NCI-H510A (cell line): ENCODE measurements at regions not wholly inside any gene's neighbourhood (a gene's known extent, or its start where the extent isn't known, plus 50 kb on each side); places are given as distances from the start of the nearest gene placed in this dataset.
"Not testable (repeated sequence)": the region's sequence is repeated elsewhere in the genome, so short reads cannot be mapped to it uniquely, and the experiment has no call there.

Experiments used
- DNase-seq: peaks from one replicate; lab custom pipeline; 2025; lab: John Stamatoyannopoulos, UW

- DNase-seq, result no peak
These were observed 446.6 kb downstream of the KCNJ18 start for GRCh38 chr17:22138861-22139469.

GRCh38 chr17:22142091-22142490 is 449.8 kb downstream of the KCNJ18 start:
- no peak for DNase-seq

GRCh38 chr17:22145605-22146178 is 453.4 kb downstream of the KCNJ18 start:
- no peak for DNase-seq

- DNase-seq, result no peak
These were observed 466.0 kb downstream of the KCNJ18 start for GRCh38 chr17:22158364-22158763.

- DNase-seq, result no peak
These were observed 469.1 kb downstream of the KCNJ18 start for GRCh38 chr17:22161376-22161775.

GRCh38 chr17:22171631-22172030 is 479.3 kb downstream of the KCNJ18 start:
- no peak for DNase-seq

- no peak for DNase-seq
These were observed 500.8 kb downstream of the KCNJ18 start for GRCh38 chr17:22193113-22193512.

- not testable (repeated sequence) for DNase-seq
These were observed 507.9 kb downstream of the KCNJ18 start for GRCh38 chr17:22200187-22200586.

GRCh38 chr17:22202702-22203101 is 510.4 kb downstream of the KCNJ18 start:
- DNase-seq, result no peak

- DNase-seq, result no peak
These were observed 510.9 kb downstream of the KCNJ18 start for GRCh38 chr17:22203208-22203715.

GRCh38 chr17:22204076-22204475 is 511.8 kb downstream of the KCNJ18 start:
- not testable (repeated sequence) for DNase-seq

GRCh38 chr17:22210212-22210611 is 517.9 kb downstream of the KCNJ18 start:
- not testable (repeated sequence) for DNase-seq

- DNase-seq, result not testable (repeated sequence)
These were observed 520.8 kb downstream of the KCNJ18 start for GRCh38 chr17:22213169-22213568.

- DNase-seq, result no peak
These were observed 524.8 kb downstream of the KCNJ18 start for GRCh38 chr17:22217135-22217534.

- DNase-seq, result no peak
These were observed 529.0 kb downstream of the KCNJ18 start for GRCh38 chr17:22221344-22221743.

- DNase-seq, result not testable (repeated sequence)
These were observed 534.2 kb downstream of the KCNJ18 start for GRCh38 chr17:22226477-22226876.

GRCh38 chr17:22226932-22227331 is 534.6 kb downstream of the KCNJ18 start:
- not testable (repeated sequence) for DNase-seq

- DNase-seq, result not testable (repeated sequence)
These were observed 535.6 kb downstream of the KCNJ18 start for GRCh38 chr17:22227699-22228553.

- not testable (repeated sequence) for DNase-seq
These were observed 537.5 kb downstream of the KCNJ18 start for GRCh38 chr17:22229821-22230220.

- DNase-seq, result no peak
These were observed 541.1 kb downstream of the KCNJ18 start for GRCh38 chr17:22233382-22233781.

GRCh38 chr17:22242472-22242871 is 550.1 kb downstream of the KCNJ18 start:
- no peak for DNase-seq

- DNase-seq, result no peak
These were observed 559.2 kb downstream of the KCNJ18 start for GRCh38 chr17:22251498-22251897.

GRCh38 chr17:22253007-22253406 is 560.7 kb downstream of the KCNJ18 start:
- no peak for DNase-seq
